GM18909 (cell line): ENCODE measurements at regions not wholly inside any gene's neighbourhood (a gene's known extent, or its start where the extent isn't known, plus 50 kb on each side); places are given as distances from the start of the nearest gene placed in this dataset.
A peak's percentile ranks its signal among the peaks of the same experiment; 100 is the strongest.

ENCODE experiments used
- ATAC-seq: cut with Tn5 transposase; IDR thresholded peaks from one replicate; pipeline ENCODE4 v1.9.1; 2021; ENCODE audit warnings: mild to moderate bottlenecking; ENCODE audit not compliant: unreplicated experiment, poor library complexity

DNA sequence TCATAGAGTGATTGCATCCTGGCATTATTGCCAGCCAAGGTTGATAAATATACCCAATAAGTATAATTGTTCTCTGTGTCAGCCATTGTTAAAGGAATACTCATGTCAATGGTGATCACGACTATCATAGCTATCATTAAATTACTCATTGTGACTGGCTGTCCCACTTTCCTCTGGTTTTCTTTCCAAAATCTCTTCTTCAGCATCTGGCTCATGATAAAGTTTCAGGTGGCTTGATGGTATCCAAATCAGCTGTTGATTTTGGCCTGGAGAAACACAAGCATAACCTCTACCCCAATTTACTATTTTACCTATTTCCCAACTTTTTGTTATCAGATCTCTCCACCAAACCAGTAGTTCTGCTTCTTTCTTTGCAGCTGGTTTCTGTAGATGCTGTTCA lies 67.1 kb upstream of the SPIN2A start:
- no peak for ATAC-seq

DNA sequence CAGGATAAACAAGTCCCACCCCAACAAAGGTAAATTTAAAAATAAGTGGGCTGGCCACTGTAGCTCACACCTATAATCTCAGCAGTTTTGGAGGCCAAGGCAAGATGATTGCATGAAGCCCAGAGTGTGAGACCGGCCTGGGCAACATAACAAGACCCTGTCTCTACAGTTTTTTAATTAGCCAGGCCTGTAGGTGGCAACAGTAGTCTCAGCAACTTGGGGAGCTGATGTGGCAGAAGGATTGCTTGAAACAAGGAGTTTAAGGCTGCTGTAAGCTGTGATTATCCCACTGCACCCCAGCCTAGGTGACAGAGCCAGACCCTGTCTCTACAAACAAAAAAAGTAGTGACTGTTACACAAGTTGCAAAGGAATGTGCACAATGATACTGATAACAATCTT lies 74.6 kb upstream of the FAAH2 start:
- no peak for ATAC-seq

DNA sequence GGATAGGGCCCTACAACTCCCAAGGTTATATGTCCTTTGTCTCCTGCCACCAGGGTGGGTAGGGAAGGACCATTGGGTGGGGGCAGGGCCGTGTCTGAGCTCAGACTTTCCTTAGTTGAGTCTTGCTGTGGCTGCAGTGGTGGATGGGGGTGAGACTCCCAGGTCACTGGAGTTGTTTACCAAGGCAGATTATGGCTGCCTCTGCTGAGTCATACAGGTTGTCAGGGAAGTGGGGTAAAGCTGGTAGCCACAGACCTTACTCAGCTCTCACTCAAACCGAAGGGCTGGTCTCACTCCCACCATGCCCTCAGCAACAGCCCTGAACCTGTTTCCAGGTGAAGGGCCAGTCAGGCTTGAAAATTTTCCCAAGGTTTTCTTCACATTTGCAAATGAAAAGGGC lies 58.8 kb upstream of the FAAH2 start:
- ATAC-seq = no peak

DNA sequence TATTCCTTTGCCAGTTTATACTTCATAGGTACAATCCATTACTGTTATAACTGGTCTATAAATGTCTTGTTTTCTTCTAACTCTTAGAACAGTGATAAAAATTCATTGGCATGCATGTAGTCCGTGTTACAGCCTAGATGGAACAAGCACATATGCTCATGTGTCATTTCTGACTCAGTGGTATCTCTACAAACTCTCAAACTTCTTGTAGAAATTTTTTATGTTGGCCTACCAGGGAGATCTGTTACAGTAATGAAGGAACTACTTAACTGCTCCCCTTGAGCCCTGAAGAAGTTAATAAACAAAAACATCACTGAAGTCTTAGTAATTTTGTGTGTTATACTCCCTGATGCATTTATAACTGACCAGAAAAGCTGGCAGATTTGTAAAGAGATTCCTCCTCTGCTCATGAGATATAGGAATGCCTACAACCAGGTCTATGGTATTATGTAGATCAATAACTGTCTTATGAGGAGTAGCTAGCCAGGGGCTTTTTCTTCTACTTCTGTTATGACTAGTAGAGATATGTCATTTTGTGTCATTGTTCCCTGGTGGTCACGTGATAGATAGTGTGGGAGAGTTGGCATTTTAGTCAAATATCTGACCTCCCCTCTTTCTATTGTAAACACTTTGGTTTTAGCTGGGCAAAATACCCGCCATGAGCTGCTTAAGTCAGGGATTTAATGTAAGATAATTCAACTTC lies 53.7 kb upstream of the FAAH2 start:
- ATAC-seq = peak; percentile 84
